IPS-18a (cell line): ENCODE measurements at regions not wholly inside any gene's neighbourhood (a gene's known extent, or its start where the extent isn't known, plus 50 kb on each side); places are given as distances from the start of the nearest gene placed in this dataset.

Source experiments
- H3K27ac ChIP-seq: one replicate; pipeline ENCODE4 v1.5.1; 2013; ENCODE audit warnings: low read length
- H3K27me3 ChIP-seq: one replicate; pipeline ENCODE4 v1.6.1; 2013; ENCODE audit warnings: mild to moderate bottlenecking, low read length; ENCODE audit not compliant: control insufficient read depth, insufficient read depth
- H3K36me3 ChIP-seq: one replicate; pipeline ENCODE4 v1.6.1; 2013; ENCODE audit warnings: low read depth, low read length; ENCODE audit not compliant: control insufficient read depth
- H3K4me1 ChIP-seq: one replicate; pipeline ENCODE4 v1.6.1; 2013; ENCODE audit warnings: low read depth, low read length; ENCODE audit not compliant: control insufficient read depth
- H3K4me3 ChIP-seq: one replicate; pipeline ENCODE4 v1.5.1; 2013; ENCODE audit warnings: low read length
- H3K9ac ChIP-seq: one replicate; pipeline ENCODE4 v1.6.1; 2013; ENCODE audit warnings: mild to moderate bottlenecking, low read length, moderate library complexity
- H3K9me3 ChIP-seq: one replicate; pipeline ENCODE4 v1.6.1; 2013; ENCODE audit warnings: low read depth, low read length; ENCODE audit not compliant: control insufficient read depth

GRCh38 chr2:180312542-180312941 lies 305.4 kb upstream of the CWC22 start:
- Histone ChIP-seq H3K27me3 (no peaks in the 10 kb centered on the region), H3K36me3 (no peaks in the 10 kb centered on the region), H3K27ac (no peak overlapping the region), H3K4me3 (no peak overlapping the region), H3K9ac (no peak overlapping the region), H3K4me1 (no peaks in the 10 kb centered on the region), H3K9me3 (no peaks in the 10 kb centered on the region)

- no peak overlapping the region for H3K27ac ChIP-seq
- no peaks in the 10 kb centered on the region for H3K9me3 ChIP-seq
- no peaks in the 10 kb centered on the region for H3K4me1 ChIP-seq
- no peaks in the 10 kb centered on the region for H3K27me3 ChIP-seq
- no peak overlapping the region for H3K9ac ChIP-seq
- no peaks in the 10 kb centered on the region for H3K36me3 ChIP-seq
- no peak overlapping the region for H3K4me3 ChIP-seq
Observed at GRCh38 chr2:180307096-180307495, 300.0 kb upstream of the CWC22 start.

- Histone ChIP-seq H3K9ac (no peak overlapping the region), H3K4me1 (no peaks in the 10 kb centered on the region), H3K9me3 (no peaks in the 10 kb centered on the region), H3K36me3 (no peaks in the 10 kb centered on the region), H3K27me3 (no peaks in the 10 kb centered on the region), H3K4me3 (no peak overlapping the region), H3K27ac (no peak overlapping the region)
Observed at GRCh38 chr2:180306346-180306745, 299.2 kb upstream of the CWC22 start.

GRCh38 chr2:180291552-180292421 lies 284.7 kb upstream of the CWC22 start:
- Histone ChIP-seq H3K4me3 (no peak overlapping the region), H3K9me3 (no peaks in the 10 kb centered on the region), H3K36me3 (no peaks in the 10 kb centered on the region), H3K9ac (no peak overlapping the region), H3K4me1 (no peaks in the 10 kb centered on the region), H3K27ac (no peak overlapping the region), H3K27me3 (no peaks in the 10 kb centered on the region)

- no peaks in the 10 kb centered on the region for H3K4me1 ChIP-seq
- H3K4me3 ChIP-seq, result no peak overlapping the region
- no peaks in the 10 kb centered on the region for H3K36me3 ChIP-seq
- H3K9ac ChIP-seq, result no peak overlapping the region
- no peaks in the 10 kb centered on the region for H3K27me3 ChIP-seq
- H3K9me3 ChIP-seq, result no peaks in the 10 kb centered on the region
- H3K27ac ChIP-seq, result no peak overlapping the region
Observed at GRCh38 chr2:180291060-180291459, 284.0 kb upstream of the CWC22 start.

- H3K9ac ChIP-seq, result no peak overlapping the region
- H3K36me3 ChIP-seq, result no peaks in the 10 kb centered on the region
- H3K27me3 ChIP-seq, result no peaks in the 10 kb centered on the region
- H3K4me3 ChIP-seq, result no peak overlapping the region
- no peak overlapping the region for H3K27ac ChIP-seq
- H3K9me3 ChIP-seq, result no peaks in the 10 kb centered on the region
- no peaks in the 10 kb centered on the region for H3K4me1 ChIP-seq
Observed at GRCh38 chr2:180289627-180290026, 282.5 kb upstream of the CWC22 start.

- H3K4me1 ChIP-seq, result no peaks in the 10 kb centered on the region
- H3K9me3 ChIP-seq, result no peaks in the 10 kb centered on the region
- no peaks in the 10 kb centered on the region for H3K36me3 ChIP-seq
- no peak overlapping the region for H3K9ac ChIP-seq
- no peak overlapping the region for H3K27ac ChIP-seq
- no peak overlapping the region for H3K4me3 ChIP-seq
- H3K27me3 ChIP-seq, result no peaks in the 10 kb centered on the region
Observed at GRCh38 chr2:180279581-180279980, 272.5 kb upstream of the CWC22 start.

- Histone ChIP-seq H3K4me3 (no peak overlapping the region), H3K9me3 (no peaks in the 10 kb centered on the region), H3K9ac (no peak overlapping the region), H3K4me1 (no peaks in the 10 kb centered on the region), H3K27me3 (no peaks in the 10 kb centered on the region), H3K27ac (no peak overlapping the region), H3K36me3 (no peaks in the 10 kb centered on the region)
Observed at GRCh38 chr2:180276733-180277132, 269.6 kb upstream of the CWC22 start.

GRCh38 chr2:180268006-180268405 lies 260.9 kb upstream of the CWC22 start:
- Histone ChIP-seq H3K27ac (no peak overlapping the region), H3K36me3 (no peaks in the 10 kb centered on the region), H3K9me3 (no peaks in the 10 kb centered on the region), H3K4me1 (no peaks in the 10 kb centered on the region), H3K4me3 (no peak overlapping the region), H3K27me3 (no peaks in the 10 kb centered on the region), H3K9ac (no peak overlapping the region)

GRCh38 chr2:180261976-180262375 lies 254.9 kb upstream of the CWC22 start:
- no peaks in the 10 kb centered on the region for H3K4me1 ChIP-seq
- no peaks in the 10 kb centered on the region for H3K36me3 ChIP-seq
- no peaks in the 10 kb centered on the region for H3K27me3 ChIP-seq
- H3K9me3 ChIP-seq, result no peaks in the 10 kb centered on the region
- no peak overlapping the region for H3K27ac ChIP-seq
- no peak overlapping the region for H3K9ac ChIP-seq
- no peak overlapping the region for H3K4me3 ChIP-seq

GRCh38 chr2:180258579-180258978 lies 251.5 kb upstream of the CWC22 start:
- H3K36me3 ChIP-seq, result no peaks in the 10 kb centered on the region
- no peaks in the 10 kb centered on the region for H3K27me3 ChIP-seq
- no peak overlapping the region for H3K4me3 ChIP-seq
- no peak overlapping the region for H3K9ac ChIP-seq
- no peaks in the 10 kb centered on the region for H3K9me3 ChIP-seq
- no peaks in the 10 kb centered on the region for H3K4me1 ChIP-seq
- H3K27ac ChIP-seq, result no peak overlapping the region

- Histone ChIP-seq H3K36me3 (no peaks in the 10 kb centered on the region), H3K9me3 (no peaks in the 10 kb centered on the region), H3K4me3 (no peak overlapping the region), H3K4me1 (no peaks in the 10 kb centered on the region), H3K27me3 (no peaks in the 10 kb centered on the region), H3K9ac (no peak overlapping the region), H3K27ac (no peak overlapping the region)
Observed at GRCh38 chr2:180258041-180258537, 251.0 kb upstream of the CWC22 start.
